AG09309 (cell line): ENCODE measurements at regions not wholly inside any gene's neighbourhood (a gene's known extent, or its start where the extent isn't known, plus 50 kb on each side); places are given as distances from the start of the nearest gene placed in this dataset.

Source experiments
- DNase-seq: peaks from one replicate; pipeline ENCODE4 v3.0.0-alpha.2; 2010; ENCODE audit warnings: low read depth
- H3K4me3 ChIP-seq: 2 replicates; pipeline ENCODE4 v1.5.1; 2011; ENCODE audit warnings: mild to moderate bottlenecking, low read depth, low read length, moderate library complexity; ENCODE audit not compliant: control insufficient read depth
- CTCF ChIP-seq: IDR thresholded peaks from 2 replicates; pipeline ENCODE4 v1.5.1; 2011; ENCODE audit warnings: mild to moderate bottlenecking, low read depth, low read length, inconsistent platforms; ENCODE audit not compliant: insufficient read depth, control insufficient read depth; ENCODE audit errors: missing control alignments

GRCh38 chr16:17901309-17901708 lies 430.5 kb upstream of the XYLT1 start:
- no peak overlapping the region for H3K4me3 ChIP-seq
- TF ChIP-seq CTCF = no peak
- DNase-seq = no peak

- TF ChIP-seq CTCF = no peak
- DNase-seq = no peak
- H3K4me3 ChIP-seq = no peak overlapping the region
Observed at GRCh38 chr16:17899141-17899540, 428.4 kb upstream of the XYLT1 start.

GRCh38 chr16:17887963-17888362 lies 417.2 kb upstream of the XYLT1 start:
- no peak for TF ChIP-seq CTCF
- H3K4me3 ChIP-seq = no peak overlapping the region
- no peak for DNase-seq

GRCh38 chr16:17885659-17886207 lies 415.0 kb upstream of the XYLT1 start:
- DNase-seq = no peak
- TF ChIP-seq CTCF = no peak
- no peak overlapping the region for H3K4me3 ChIP-seq

- no peak for TF ChIP-seq CTCF
- no peak overlapping the region for H3K4me3 ChIP-seq
- no peak for DNase-seq
Observed at GRCh38 chr16:17877821-17878360, 407.1 kb upstream of the XYLT1 start.

GRCh38 chr16:17866996-17867395 lies 396.2 kb upstream of the XYLT1 start:
- DNase-seq = no peak
- H3K4me3 ChIP-seq = no peak overlapping the region
- TF ChIP-seq CTCF = no peak
